GM20431 (cell line): ENCODE measurements at regions not wholly inside any gene's neighbourhood (a gene's known extent, or its start where the extent isn't known, plus 50 kb on each side); places are given as distances from the start of the nearest gene placed in this dataset.

Experiments
- in situ Hi-C: fragments of 300-500 bp; cut with MseI, MboI; formaldehyde crosslinking; loops from one replicate; pipeline ENCODE4 v1.15.0; 2020; ENCODE audit warnings: low sequenced_read_pairs; ENCODE audit not compliant: unreplicated experiment

DNA sequence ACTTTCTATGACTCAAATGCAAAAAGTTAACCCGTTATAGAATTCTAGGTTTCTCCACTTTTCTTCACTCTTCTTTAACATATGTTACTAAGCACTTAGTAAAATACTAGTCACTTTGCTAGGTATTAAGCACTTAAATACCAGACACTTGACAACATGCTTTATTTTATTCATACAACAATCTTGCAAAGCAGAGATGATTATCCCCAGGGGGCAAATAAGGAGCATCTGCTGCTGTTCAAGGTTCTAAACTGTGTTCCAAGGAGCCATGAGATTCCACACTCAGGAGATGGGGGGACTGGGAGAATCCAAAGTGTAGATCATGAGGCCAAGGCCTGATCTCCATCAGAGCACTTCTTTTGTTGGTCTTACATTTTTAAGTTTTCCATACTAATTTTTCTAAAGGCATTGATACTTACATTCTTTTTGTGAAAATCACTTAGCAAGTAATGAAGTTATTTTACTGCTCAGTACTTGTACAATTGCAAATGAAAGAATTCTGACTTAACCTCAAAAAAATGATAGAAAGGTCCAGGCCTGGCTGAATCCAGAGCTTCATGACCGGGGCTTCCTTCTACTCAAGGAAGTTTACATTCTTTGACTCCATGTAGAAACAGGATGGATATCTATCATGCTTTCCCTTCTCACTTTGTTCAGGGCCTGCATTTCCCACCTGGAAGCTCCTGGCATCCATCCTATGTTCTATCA is 504.4 kb upstream of the WWC1 start:
- in situ Hi-C loops, result no loop called here

DNA sequence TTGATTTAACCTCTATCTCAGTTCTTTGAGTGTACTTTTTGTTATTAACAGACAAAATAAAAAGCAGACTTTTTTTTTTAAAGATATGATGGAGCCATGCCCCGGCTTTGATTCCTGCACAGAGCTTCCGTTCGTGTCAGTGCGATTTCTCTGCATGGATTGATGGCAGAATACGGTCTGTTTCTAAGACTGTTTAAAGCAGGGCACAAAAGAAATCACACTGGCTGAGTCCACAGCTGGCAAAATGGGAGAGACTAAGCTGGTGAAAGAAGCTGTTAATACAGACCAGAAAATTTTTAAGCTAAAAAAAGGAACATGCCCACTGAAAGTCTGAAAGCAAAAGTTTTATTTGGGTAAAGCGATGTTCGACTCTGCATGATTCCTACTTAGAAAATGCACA is 501.4 kb upstream of the WWC1 start:
- in situ Hi-C loops, result no loop called here

DNA sequence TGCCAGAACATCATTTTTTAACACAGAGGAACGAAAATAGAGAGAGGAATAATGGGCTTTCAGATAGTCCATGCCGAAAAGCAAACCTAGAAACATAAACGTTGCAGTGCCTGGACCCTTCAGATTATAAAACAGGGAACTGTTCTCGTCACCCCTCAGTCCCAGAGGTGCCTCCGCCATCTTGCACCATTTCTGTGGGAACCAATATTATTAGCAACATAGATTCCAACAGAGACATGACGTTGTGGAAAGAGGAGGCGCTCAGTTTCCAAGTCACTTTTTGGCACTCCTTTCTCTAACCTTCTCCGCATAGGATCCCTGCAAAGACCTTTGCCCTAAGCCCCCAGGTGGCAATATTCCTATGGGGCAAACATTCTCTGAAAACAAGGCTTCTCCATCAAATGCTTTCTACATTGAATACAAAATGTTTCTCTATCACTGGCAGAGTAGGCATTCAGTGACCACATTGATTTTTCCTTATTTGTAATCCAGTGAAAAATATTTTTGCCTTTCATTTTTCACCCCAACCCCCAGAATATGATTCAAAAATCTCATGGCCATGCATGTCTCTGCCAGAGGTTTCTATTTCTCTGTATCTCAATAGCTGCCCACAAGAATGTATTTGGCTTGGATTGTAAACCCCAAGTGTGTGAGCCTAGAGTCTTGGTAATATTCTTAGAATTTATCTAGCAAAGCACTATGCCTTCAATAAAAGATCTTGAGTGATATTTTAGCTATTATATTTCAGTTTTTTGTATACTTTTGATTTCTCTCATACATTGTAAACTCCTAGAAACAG is 500.8 kb upstream of the WWC1 start:
- in situ Hi-C loops, result no loop called here

DNA sequence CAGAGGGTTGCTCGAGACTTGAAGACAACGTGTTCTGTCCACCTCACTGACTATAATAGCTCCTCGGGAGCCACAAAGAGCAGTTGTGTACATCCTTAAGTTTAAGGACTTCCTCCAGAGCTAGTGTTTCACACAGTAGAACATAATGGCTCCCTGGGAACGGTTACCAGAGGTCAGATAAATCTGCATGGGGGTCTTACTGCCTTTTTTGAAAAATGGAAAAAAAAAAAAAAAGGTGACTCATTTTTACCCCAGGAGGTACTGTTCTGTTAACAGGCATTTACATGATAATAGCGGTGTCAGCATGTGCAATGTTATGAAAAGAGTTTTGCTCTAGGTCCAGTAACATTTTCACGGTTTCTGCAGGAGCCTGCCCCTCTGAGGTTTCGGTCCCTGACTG is 498.9 kb upstream of the WWC1 start:
- in situ Hi-C loops, result no loop called here

DNA sequence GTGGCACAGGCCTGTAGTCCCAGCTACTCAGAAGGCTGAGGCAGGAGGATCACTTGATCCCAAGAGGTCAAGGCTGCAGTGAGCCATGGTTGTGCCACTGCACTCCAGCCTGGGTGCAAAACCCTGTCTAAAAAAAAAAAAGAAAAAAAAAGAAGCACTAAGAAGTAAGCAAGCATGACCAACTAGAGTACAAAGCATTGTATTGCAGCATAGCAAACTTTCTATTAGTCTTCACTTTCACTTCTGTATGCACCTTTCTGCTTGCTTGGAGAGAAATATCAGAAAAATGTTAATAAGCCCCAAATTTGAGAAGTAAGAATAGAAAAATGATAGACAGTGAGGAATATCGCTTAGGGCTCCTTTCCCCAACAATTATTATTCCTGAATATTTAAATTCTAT is 497.7 kb upstream of the WWC1 start:
- in situ Hi-C loops, result no loop called here

DNA sequence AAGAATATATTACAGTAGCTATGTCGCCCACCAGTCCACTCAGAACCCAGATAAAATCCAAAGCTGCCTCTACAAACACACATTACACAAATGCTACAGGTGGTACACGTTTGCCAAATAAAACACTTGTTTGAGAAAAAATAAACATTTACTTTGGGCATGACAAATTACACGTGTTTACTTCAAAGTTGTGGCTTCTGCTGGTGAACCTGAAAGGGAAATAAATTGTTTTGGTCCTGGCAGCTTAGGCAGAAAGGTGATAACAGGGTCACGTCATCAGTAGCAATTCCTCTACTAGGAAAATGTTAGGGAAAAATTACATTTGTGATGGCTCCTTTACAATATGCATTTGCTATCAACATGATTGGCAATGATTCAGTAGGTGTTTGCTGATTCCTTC is 497.3 kb upstream of the WWC1 start:
- in situ Hi-C loops, result no loop called here

GRCh38 chr5:167796672-167797071 is 494.8 kb upstream of the WWC1 start:
- in situ Hi-C loops, result no loop called here

DNA sequence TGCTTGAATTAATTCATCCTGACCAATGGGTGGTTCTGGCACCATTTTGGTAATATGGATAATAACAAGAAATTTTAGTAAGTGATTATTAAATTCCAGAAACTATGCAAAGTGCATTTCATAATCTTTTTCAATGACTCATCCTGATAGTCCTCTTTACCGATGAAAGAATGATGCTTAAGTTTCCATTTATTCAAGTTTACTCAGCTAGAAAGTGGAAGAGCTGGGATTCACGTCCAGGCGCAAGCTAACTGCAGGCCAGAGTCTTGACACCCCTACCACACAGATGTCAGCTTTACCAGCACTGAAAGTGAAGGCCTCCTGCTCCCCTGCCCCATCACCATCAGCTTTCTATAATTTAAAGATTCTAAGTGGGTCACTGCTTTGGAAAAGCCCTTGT is 493.5 kb upstream of the WWC1 start:
- in situ Hi-C loops, result no loop called here

GRCh38 chr5:167798448-167798847 is 493.0 kb upstream of the WWC1 start:
- in situ Hi-C loops, result no loop called here

GRCh38 chr5:167800427-167800826 is 491.0 kb upstream of the WWC1 start:
- in situ Hi-C loops, result no loop called here

GRCh38 chr5:167801999-167802398 is 489.4 kb upstream of the WWC1 start:
- in situ Hi-C loops, result no loop called here

- in situ Hi-C loops, result no loop called here
These were observed 488.6 kb upstream of the WWC1 start for GRCh38 chr5:167802755-167803431.

DNA sequence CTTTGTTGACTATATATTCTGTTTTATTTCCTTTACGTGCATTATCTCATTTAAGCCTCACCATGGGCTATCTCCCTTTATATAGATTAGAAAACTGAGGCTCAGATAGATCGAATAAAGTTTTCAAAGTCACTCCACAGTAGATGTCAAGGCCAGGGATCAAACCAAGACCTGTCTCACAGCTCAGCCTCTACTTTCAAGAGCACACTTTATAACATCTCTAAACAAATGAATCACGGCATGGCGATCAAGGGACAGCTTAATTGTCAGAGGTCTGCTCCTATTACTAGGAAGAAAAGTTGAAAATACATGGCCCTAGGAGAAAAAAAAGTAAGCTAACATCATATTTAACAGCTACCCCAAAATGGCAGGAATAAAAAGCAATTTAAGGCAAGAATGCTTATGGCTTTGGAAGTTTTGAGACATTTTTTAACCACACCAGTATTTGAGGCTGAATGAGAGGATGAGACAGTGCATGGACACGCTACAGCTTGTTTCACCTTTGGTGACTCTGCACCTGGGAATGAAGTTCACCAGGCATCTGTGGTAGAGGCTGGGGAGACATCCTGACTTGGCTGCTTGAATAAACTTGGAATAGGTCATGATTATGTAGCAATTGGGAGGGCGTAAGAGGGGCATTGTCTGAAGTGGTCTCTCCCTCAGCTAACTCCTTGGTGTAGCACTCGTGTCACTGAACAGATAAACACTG is 486.8 kb upstream of the WWC1 start:
- in situ Hi-C loops, result no loop called here

DNA sequence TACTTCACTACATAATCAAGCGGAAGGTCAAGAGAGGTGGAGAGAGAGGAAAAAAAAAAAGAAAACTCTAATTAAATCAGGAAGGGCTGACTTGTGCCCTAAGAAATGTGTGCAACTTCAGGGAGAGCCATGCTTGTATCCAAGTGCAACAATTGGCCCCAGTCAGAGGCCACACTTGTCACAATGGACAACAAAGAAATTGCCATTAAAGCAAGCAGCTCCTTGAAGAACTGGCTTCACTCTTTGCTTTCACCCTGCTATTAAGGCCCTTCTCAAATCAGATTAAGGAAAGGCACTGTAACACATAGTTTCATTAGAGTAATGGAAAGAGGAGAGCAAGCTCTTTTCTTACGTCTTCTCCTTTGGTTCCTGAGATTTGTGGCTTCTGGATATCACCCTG is 480.9 kb upstream of the WWC1 start:
- in situ Hi-C loops, result no loop called here

DNA sequence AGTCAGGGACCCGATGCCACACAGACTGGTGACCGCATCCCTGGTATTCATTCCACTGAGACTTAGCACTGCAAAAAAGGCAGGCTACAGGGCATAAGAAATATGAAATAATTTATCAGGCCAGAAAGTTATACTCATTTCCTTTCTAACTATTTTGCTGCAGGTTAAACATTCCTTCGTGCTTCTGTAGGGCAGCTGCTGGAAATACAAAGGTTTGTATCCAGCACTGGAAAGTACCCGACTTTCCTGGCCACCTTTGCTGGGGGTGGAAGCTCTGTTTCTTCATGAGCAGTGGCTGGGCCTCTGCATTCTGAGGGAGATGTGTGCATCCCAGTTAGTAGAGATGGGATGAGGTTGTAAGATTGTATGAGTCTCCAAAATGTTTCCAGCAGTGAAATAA is 478.6 kb upstream of the WWC1 start:
- in situ Hi-C loops, result no loop called here

DNA sequence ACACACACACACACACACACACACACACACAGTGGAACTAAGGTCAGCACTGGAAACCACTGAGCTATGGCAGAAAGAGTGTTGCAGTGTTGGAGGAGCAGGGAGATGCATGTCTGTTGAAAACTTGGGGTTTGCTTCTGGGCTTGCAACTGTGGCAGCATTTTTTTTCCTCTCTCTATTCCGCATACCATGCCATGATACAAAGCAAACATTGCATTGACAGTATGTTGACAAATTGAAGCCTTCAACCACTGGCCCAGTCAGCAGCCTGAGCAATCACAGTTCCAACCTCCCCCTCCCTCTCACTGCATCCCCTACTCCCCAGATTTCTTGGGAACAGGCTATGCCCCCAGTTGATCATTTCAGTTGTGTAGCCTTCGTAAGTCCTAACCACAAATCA is 478.1 kb upstream of the WWC1 start:
- in situ Hi-C loops, result no loop called here

- in situ Hi-C loops, result no loop called here
These were observed 477.4 kb upstream of the WWC1 start for GRCh38 chr5:167814040-167814439.

DNA sequence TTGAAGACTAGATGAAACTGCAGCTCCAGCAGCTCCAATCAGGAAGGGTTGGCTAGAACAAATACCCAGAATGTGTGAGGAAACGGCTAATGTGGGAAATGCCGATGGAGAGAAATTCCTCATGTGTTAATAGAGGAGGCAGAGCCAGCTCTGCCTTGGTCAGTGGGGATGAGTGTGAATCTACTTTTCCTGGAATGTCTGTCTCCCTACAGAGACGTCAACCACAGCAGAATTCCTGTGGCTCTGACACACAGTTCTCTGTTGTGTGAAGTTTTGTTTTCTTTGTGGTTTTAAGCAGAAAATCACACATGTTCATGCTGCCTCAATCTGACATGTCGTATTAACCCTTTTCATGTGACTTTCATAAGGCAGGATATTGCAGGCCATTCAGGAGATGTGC is 476.6 kb upstream of the WWC1 start:
- in situ Hi-C loops, result no loop called here

DNA sequence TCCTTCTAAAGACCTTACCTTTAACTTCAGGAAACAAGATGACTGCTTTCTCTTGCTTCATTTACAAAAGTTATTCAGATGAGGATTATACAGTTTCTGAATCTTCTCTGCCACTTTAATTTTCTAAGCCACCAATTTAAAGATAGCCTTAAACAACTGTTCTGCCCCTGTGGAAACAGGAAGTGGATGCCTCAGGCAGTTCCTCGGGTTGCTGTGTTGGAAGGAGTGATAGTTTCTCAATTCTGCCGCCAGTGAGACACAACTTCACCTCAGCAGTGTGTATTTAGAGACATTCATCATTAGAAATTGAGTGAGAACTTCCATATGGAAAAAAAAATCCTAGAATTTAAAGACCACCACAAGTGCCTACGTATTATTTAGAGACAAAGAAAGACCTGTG is 475.1 kb upstream of the WWC1 start:
- in situ Hi-C loops, result no loop called here

GRCh38 chr5:167816864-167817263 is 474.6 kb upstream of the WWC1 start:
- in situ Hi-C loops, result no loop called here

GRCh38 chr5:167819406-167819805 is 472.0 kb upstream of the WWC1 start:
- in situ Hi-C loops, result no loop called here
